K562 (cell line): ENCODE measurements at regions not wholly inside any gene's neighbourhood (a gene's known extent, or its start where the extent isn't known, plus 50 kb on each side); places are given as distances from the start of the nearest gene placed in this dataset.

Experiments used
- ATAC-seq: fragments of 200-7000 bp; cut with Tn5 transposase; 3 replicates; pipeline ENCODE4 v1.9.1; 2020; ENCODE audit warnings: moderate library complexity
- BruUV-seq: library from RNA; stranded (reverse); fragments of 400-500 nt; replicated peaks from 2 replicates; lab custom pipeline; 2021; lab: Mats Ljungman, UMichigan
- CTCF ChIA-PET: fragments of 300-600 bp; formaldehyde crosslinking; extraction: SDS; loops from one replicate; lab custom pipeline; 2021; ENCODE audit warnings: low intra/inter-chr PET ratio; lab: Yijun Ruan, JAX
- POLR2A ChIA-PET: fragments of 300-600, 350-650 bp; sonication (Branson Sonifier 250); formaldehyde crosslinking; extraction: SDS; loops from one replicate; lab custom pipeline; 2021; ENCODE audit warnings: antibody characterized with exemption, inconsistent platforms; lab: Yijun Ruan, JAX
- DNase-seq, 4 experiments: peaks; one replicate each; pipeline versions ENCODE4 v3.0.0 to v3.0.0-alpha.2; 2011 to 2018; ENCODE audit warnings: low spot score in 3 of 4, mixed read lengths in 3 of 4; ENCODE audit errors: extremely low read depth in 1 of 4
- FAIRE-seq: peaks from 2 replicates; lab custom pipeline; 2011; peaks lifted over from hg19 to GRCh38; lab: Jason Lieb, UNC
- H2AFZ ChIP-seq: 2 replicates; pipeline ENCODE4 v1.6.0; 2011; ENCODE audit warnings: low read depth, low read length, control low read depth, inconsistent platforms
- H3K27ac ChIP-seq: fragments of 200-600 bp; 3 replicates; pipeline ENCODE4 v1.8.0; 2011; ENCODE audit warnings: low read depth, mild to moderate bottlenecking, control low read depth, inconsistent platforms, low read length, moderate library complexity, mixed read lengths; ENCODE audit errors: extremely low read depth
- H3K27me3 ChIP-seq, 2 experiments: fragments of 300-600 bp in 1 of 2; 2 replicates in 1 of 2; 3 replicates in 1 of 2; pipeline versions ENCODE4 v1.6.0 to v1.8.0; 2011; ENCODE audit warnings: inconsistent platforms in 2 of 2, low read length in 2 of 2, mild to moderate bottlenecking in 1 of 2, mixed read lengths in 1 of 2, moderate library complexity in 1 of 2; ENCODE audit not compliant: control insufficient read depth in 2 of 2, insufficient read depth in 2 of 2
- H3K36me3 ChIP-seq: fragments of 300-600 bp; 3 replicates; pipeline ENCODE4 v1.8.0; 2011; ENCODE audit warnings: mild to moderate bottlenecking, low read length, inconsistent platforms; ENCODE audit not compliant: control insufficient read depth, insufficient read depth
- H3K4me1 ChIP-seq, 2 experiments: fragments of 200-600 bp in 1 of 2; replicated peaks in 1 of 2; 2 replicates in 1 of 2; 3 replicates in 1 of 2; pipeline versions ENCODE4 v1.5.1 to v1.8.0; 2011; ENCODE audit warnings: inconsistent platforms in 2 of 2, low read length in 2 of 2, mild to moderate bottlenecking in 1 of 2, mixed read lengths in 1 of 2, moderate library complexity in 1 of 2; ENCODE audit not compliant: control insufficient read depth in 2 of 2, insufficient read depth in 2 of 2
- H3K4me2 ChIP-seq: 2 replicates; pipeline ENCODE4 v1.6.1; 2011; ENCODE audit warnings: low read length, control low read depth, inconsistent platforms, mixed read lengths; ENCODE audit not compliant: insufficient read depth
- H3K4me3 ChIP-seq: fragments of 200-600 bp; sonication (generic), shearing (Covaris generic); 2 replicates; pipeline ENCODE4 v1.5.1; 2016; ENCODE audit warnings: control low read depth, inconsistent platforms
- H3K79me2 ChIP-seq: fragments of 200-600 bp; 3 replicates; pipeline ENCODE4 v1.8.0; 2011; ENCODE audit warnings: low read length, inconsistent platforms; ENCODE audit not compliant: control insufficient read depth, insufficient read depth
- H3K9ac ChIP-seq, 2 experiments: 2 replicates each; pipeline versions ENCODE4 v1.6.0 to v1.6.1; 2011; ENCODE audit warnings: low read depth in 2 of 2, low read length in 2 of 2, control low read depth in 1 of 2, inconsistent platforms in 1 of 2, mild to moderate bottlenecking in 1 of 2, mixed read lengths in 1 of 2; ENCODE audit not compliant: insufficient read depth in 1 of 2
- H3K9me1 ChIP-seq: one replicate; pipeline ENCODE4 v1.6.0; 2011; ENCODE audit warnings: inconsistent platforms, mild to moderate bottlenecking, low read length, moderate library complexity; ENCODE audit not compliant: control insufficient read depth, insufficient read depth
- H3K9me3 ChIP-seq: replicated peaks from 2 replicates; pipeline ENCODE4 v1.5.1; 2011; ENCODE audit warnings: low read depth, low read length, inconsistent platforms; ENCODE audit not compliant: control insufficient read depth, insufficient read depth
- H4K20me1 ChIP-seq: replicated peaks from 2 replicates; pipeline ENCODE4 v1.6.1; 2011; ENCODE audit warnings: low read length, inconsistent platforms, mixed read lengths; ENCODE audit not compliant: control insufficient read depth, insufficient read depth
- AFF1 ChIP-seq, 2 experiments: fragments of 450-650 bp; IDR thresholded peaks; 2 replicates each; pipeline ENCODE4 v1.6.1; 2018; ENCODE audit warnings: mild to moderate bottlenecking in 2 of 2, low read depth in 1 of 2; ENCODE audit not compliant: partially characterized antibody in 2 of 2
- ARID3A ChIP-seq: IDR thresholded peaks from 2 replicates; pipeline ENCODE4 v1.6.1; 2012; ENCODE audit warnings: low read depth, low read length, improper control_type of control experiment, borderline replicate concordance
- CC2D1A ChIP-seq: fragments of 450-650 bp; IDR thresholded peaks from 2 replicates; pipeline ENCODE4 v1.6.1; 2017; ENCODE audit warnings: mild to moderate bottlenecking
- CCNT2 ChIP-seq: IDR thresholded peaks from 2 replicates; pipeline ENCODE4 v1.6.1; 2011; ENCODE audit warnings: borderline replicate concordance, low read depth, mild to moderate bottlenecking, moderate library complexity, mixed read lengths, low read length; ENCODE audit not compliant: insufficient read length; ENCODE audit errors: extremely low read depth
- CHD4 ChIP-seq: fragments of 200-600 bp; sonication (generic); IDR thresholded peaks from 3 replicates; pipeline ENCODE4 v1.6.1; 2012; ENCODE audit warnings: low read depth, mild to moderate bottlenecking, mixed read lengths, low read length, inconsistent platforms; ENCODE audit not compliant: insufficient read depth, insufficient replicate concordance, poor library complexity, severe bottlenecking
- CREM ChIP-seq: IDR thresholded peaks from 2 replicates; pipeline ENCODE4 v1.6.1; 2014; ENCODE audit warnings: antibody characterized with exemption, low read depth
- CSDE1 ChIP-seq, 2 experiments: fragments of 450-650 bp; IDR thresholded peaks; 2 replicates each; pipeline ENCODE4 v1.6.1; 2016; ENCODE audit warnings: mild to moderate bottlenecking in 1 of 2
- HSF4 ChIP-seq: fragments of 250-450 bp; sonication (Bioruptor Pico); IDR thresholded peaks from 2 replicates; pipeline ENCODE4 v2.1.2; 2022; ENCODE audit warnings: mild to moderate bottlenecking, moderate library complexity, borderline replicate concordance
- LARP7 ChIP-seq: fragments of 450-650 bp; IDR thresholded peaks from 2 replicates; pipeline ENCODE4 v1.6.1; 2016
- MTA3 ChIP-seq: fragments of 450-650 bp; formaldehyde crosslinking; IDR thresholded peaks from 2 replicates; pipeline ENCODE4 v1.6.1; 2017; ENCODE audit warnings: mild to moderate bottlenecking, borderline replicate concordance
- TEAD2 ChIP-seq: fragments of 450-650 bp; IDR thresholded peaks from 2 replicates; pipeline ENCODE4 v1.6.1; 2016; ENCODE audit warnings: missing genetic modification characterization, control low read depth, missing compliant biosample characterization
- in situ Hi-C: fragments of 300-500 bp; cut with MboI; formaldehyde crosslinking; loops from 4 replicates; pipeline ENCODE4 v1.15.0; 2018; ENCODE audit warnings: inconsistent platforms, mixed read lengths
- intact Hi-C: fragments of 100-400 bp; cut with micrococcal nuclease; formaldehyde crosslinking; loops from 2 replicates; pipeline ENCODE4 v1.14.2; 2022
- TF ChIP-seq, protein P1 (sequence below): fragments of 250-450 bp; sonication (Bioruptor Pico); IDR thresholded peaks from 2 replicates; pipeline ENCODE4 v1.8.0; 2022; ENCODE audit warnings: moderate library complexity, mild to moderate bottlenecking, inconsistent platforms

GRCh38 chr6:76490456-76490855 is 418.0 kb upstream of the IMPG1 start:
- Histone ChIP-seq H3K9ac (no peak overlapping the region), H3K79me2 (no peaks in the 10 kb centered on the region), H4K20me1 (no peaks in the 10 kb centered on the region), H3K36me3 (no peaks in the 10 kb centered on the region), H3K4me3 (no peak overlapping the region)
- FAIRE-seq: no peak
- intact Hi-C loops: no loop called here
- TF ChIP-seq HSF4 (no peak), CC2D1A (no peak), TEAD2 (no peak), CSDE1 (IDR thresholded peaks at IDR 0.05) (no peak), LARP7 (no peak), ARID3A (no peak), CHD4 (no peak), CREM (no peak), AFF1 (IDR thresholded peaks at IDR 0.05; ENCODE audit: low read depth in 1 of 2, partially characterized antibody in 2 of 2) (no peak), CCNT2 (no peak), MTA3 (no peak)
- TF ChIP-seq, protein P1, sequence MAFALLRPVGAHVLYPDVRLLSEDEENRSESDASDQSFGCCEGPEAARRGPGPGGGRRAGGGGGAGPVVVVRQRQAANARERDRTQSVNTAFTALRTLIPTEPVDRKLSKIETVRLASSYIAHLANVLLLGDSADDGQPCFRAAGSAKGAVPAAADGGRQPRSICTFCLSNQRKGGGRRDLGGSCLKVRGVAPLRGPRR (CRISPR knock-in tag): no peak
- TF ChIP-seq, all 486 proteins: peak for 0
- POLR2A ChIA-PET: no interaction called here
- in situ Hi-C loops: no loop called here
- Histone ChIP-seq H3K27ac (no peak overlapping the region), H3K9me3 (no peaks in the 10 kb centered on the region), H3K27me3 (no peaks in the 10 kb centered on the region), H3K9me1 (no peaks in the 10 kb centered on the region), H3K4me1 (no peaks in the 10 kb centered on the region), H2AFZ (no peak overlapping the region), H3K4me2 (no peak overlapping the region)
- no peak for DNase-seq
- BruUV-seq: no TSS peak
- CTCF ChIA-PET: no interaction called here
- no peak for ATAC-seq
